ENCODE measurements at regions not wholly inside any gene's neighbourhood (a gene's known extent, or its start where the extent isn't known, plus 50 kb on each side); places are given as distances from the start of the nearest gene placed in this dataset.

GRCh38 chr4:125911058-125911457, 596.3 kb downstream of the FAT4 start (continued):
- TF ChIP-seq NAIF1 (CRISPR knock-in tag; IDR thresholded peaks at IDR 0.05; ENCODE audit: borderline replicate concordance), result no peak
- no peak for TF ChIP-seq PRMT3 (CRISPR knock-in tag; IDR thresholded peaks at IDR 0.05; ENCODE audit: borderline replicate concordance, low read depth)
- TF ChIP-seq, protein P1, sequence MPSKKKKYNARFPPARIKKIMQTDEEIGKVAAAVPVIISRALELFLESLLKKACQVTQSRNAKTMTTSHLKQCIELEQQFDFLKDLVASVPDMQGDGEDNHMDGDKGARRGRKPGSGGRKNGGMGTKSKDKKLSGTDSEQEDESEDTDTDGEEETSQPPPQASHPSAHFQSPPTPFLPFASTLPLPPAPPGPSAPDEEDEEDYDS (CRISPR knock-in tag; IDR thresholded peaks at IDR 0.05), result no peak
- TF ChIP-seq ONECUT2 (CRISPR knock-in tag; IDR thresholded peaks at IDR 0.05), result no peak

DNA sequence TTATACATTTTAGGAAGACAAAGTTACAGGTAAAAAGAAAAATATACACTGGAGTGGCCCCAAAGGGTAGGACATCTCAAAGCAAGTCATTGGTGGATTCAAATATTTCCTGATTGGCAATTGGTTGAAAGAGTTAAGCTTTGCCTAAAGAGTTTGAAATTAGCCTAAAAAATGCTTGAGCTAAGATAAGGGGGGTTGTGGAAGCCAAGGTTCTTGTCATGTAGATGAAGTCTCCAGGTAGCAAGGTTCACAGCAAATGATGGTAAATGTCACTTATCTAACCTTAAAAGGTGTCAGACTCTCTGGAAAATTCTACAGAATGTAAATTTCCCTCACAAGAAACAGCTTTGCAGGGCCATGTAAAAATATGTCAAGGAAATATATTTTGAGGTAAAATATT, 596.7 kb downstream of the FAT4 start:
- no peaks in the 10 kb centered on the region for H3K79me2 ChIP-seq (ENCODE audit: insufficient read depth, low read length)
- in situ Hi-C loops (cut with HindIII; ENCODE audit: extremely low pct_ligation_motif_present, low pct_unique_long_range_greater_than_20kb), result no loop called here
- no peaks in the 10 kb centered on the region for H3K27me3 ChIP-seq (ENCODE audit: control insufficient read depth in 1 of 2, insufficient read depth in 2 of 2, low read length in 2 of 2)
- H3K4me2 ChIP-seq (ENCODE audit: low read depth, low read length), result no peak overlapping the region
- H3K4me1 ChIP-seq (ENCODE audit: insufficient read depth, low read length), result no peaks in the 10 kb centered on the region
- no peak overlapping the region for H3K4me3 ChIP-seq (replicated peaks in 1 of 3; ENCODE audit: insufficient read depth in 1 of 3, low read depth in 2 of 3, low read length in 3 of 3)
- no peak overlapping the region for H2AFZ ChIP-seq (ENCODE audit: low read length)
- ChIA-PET POLR2A (no interaction called here), CTCF (ENCODE audit: low intra/inter-chr PET ratio, low total read pairs) (no interaction called here)
- H3K9ac ChIP-seq (ENCODE audit: insufficient read depth, low read depth, low read length), result no peak overlapping the region
- no peak for ATAC-seq
- no peak for TF ChIP-seq PCBP2 (optimal IDR thresholded peaks at IDR 0.05; ENCODE audit: low read depth, low read length, poor library complexity, severe bottlenecking)
- TF ChIP-seq MLLT10 (CRISPR knock-in tag; IDR thresholded peaks at IDR 0.05), result no peak
- no peak for TF ChIP-seq ZNF263 (CRISPR knock-in tag; IDR thresholded peaks at IDR 0.05)
- TF ChIP-seq FLYWCH1 (CRISPR knock-in tag; IDR thresholded peaks at IDR 0.05), result no peak
- TF ChIP-seq CREBL2 (CRISPR knock-in tag; IDR thresholded peaks at IDR 0.05; ENCODE audit: borderline replicate concordance), result no peak
- no peak for TF ChIP-seq RNF2 (conservative IDR thresholded peaks at IDR 0.05; ENCODE audit: low read depth)
- no peak for TF ChIP-seq ZBTB37 (CRISPR knock-in tag; IDR thresholded peaks at IDR 0.05)
- H3K36me3 ChIP-seq (replicated peaks in 1 of 2; ENCODE audit: control insufficient read depth in 1 of 2, insufficient read depth in 2 of 2, low read length in 2 of 2), result no peaks in the 10 kb centered on the region
- H3K27ac ChIP-seq (ENCODE audit: extremely low read length, insufficient read depth, low read length), result no peak overlapping the region
- H4K20me1 ChIP-seq (ENCODE audit: insufficient read depth, low read length), result no peaks in the 10 kb centered on the region
- H3K9me3 ChIP-seq (ENCODE audit: low read length), result no peaks in the 10 kb centered on the region
- intact Hi-C loops (cut with micrococcal nuclease; ENCODE audit: unreplicated experiment), result no loop called here
- no peak for FAIRE-seq
- BruUV-seq (replicated peaks), result no TSS peak
- DNase-seq (ENCODE audit: low spot score), result no peak
